ENCODE measurements at regions not wholly inside any gene's neighbourhood (a gene's known extent, or its start where the extent isn't known, plus 50 kb on each side); places are given as distances from the start of the nearest gene placed in this dataset.

DNA sequence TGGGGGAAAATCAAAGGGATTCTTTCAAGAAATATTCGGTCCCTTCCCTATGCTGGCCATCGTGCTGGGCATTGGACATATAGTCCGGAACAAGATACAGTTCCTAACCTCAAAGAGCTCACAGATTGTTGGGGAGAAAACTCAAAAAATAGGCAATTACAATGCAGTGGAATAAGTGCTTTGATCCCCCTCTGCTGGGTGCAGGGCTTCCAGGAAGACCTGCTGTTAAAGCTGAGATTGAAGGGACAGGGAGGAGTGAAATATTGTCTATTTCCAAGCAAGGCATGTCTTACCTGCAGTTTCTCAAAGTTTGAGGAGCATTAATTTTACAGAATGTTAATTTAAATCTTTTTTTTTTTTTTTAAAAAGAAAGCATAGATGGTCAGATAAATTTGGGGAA, 75.1 kb upstream of the SESN3 start:
- TF ChIP-seq, protein P1, sequence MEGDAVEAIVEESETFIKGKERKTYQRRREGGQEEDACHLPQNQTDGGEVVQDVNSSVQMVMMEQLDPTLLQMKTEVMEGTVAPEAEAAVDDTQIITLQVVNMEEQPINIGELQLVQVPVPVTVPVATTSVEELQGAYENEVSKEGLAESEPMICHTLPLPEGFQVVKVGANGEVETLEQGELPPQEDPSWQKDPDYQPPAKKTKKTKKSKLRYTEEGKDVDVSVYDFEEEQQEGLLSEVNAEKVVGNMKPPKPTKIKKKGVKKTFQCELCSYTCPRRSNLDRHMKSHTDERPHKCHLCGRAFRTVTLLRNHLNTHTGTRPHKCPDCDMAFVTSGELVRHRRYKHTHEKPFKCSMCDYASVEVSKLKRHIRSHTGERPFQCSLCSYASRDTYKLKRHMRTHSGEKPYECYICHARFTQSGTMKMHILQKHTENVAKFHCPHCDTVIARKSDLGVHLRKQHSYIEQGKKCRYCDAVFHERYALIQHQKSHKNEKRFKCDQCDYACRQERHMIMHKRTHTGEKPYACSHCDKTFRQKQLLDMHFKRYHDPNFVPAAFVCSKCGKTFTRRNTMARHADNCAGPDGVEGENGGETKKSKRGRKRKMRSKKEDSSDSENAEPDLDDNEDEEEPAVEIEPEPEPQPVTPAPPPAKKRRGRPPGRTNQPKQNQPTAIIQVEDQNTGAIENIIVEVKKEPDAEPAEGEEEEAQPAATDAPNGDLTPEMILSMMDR (IDR thresholded peaks at IDR 0.05; ENCODE audit: low read depth, low read length) = no peak
- TF ChIP-seq EZH2phosphoT487 (IDR thresholded peaks at IDR 0.05; ENCODE audit: low read depth) = no peak

Data from OCI-LY3 (cell line).